ENCODE measurements at regions not wholly inside any gene's neighbourhood (a gene's known extent, or its start where the extent isn't known, plus 50 kb on each side); places are given as distances from the start of the nearest gene placed in this dataset.

DNA sequence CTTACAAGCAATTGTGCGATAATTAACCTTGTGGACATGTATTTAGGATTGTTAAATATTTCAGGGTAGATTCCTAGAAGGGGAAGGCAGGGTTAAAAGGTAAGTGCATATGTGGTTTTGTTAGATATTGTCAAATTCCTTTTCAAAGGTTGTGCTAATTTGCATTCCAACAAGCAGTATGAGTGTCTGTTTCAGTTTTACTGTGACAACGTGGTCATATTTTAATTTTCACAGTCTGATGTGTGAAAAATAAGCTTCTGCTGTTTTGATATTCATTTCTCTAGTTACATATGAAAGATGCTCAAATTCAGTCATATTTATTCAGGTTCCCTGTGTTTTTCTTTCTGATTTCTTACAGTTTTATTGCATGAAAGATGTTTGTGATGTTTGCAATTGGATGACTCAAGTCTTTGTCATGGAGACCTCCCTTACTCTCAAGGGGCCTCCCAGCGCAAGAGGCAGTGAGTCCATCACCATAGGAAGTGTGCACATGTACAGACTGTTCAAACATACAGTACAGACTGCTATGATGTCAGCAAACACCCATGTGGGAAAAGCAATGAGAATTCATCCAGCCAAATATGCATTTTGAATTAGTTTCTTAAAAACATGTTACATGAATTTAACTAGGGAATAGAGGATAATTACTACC, 310.8 kb downstream of the GALR1 start:
- DNase-seq (ENCODE audit: low read depth), result no peak
- TF ChIP-seq CTCF (IDR thresholded peaks at IDR 0.05; ENCODE audit: control insufficient read depth, insufficient read depth, low read depth, low read length, missing control alignments), result no peak
- H3K4me3 ChIP-seq (ENCODE audit: control insufficient read depth, low read depth, low read length), result no peak overlapping the region

- no peak for TF ChIP-seq CTCF (IDR thresholded peaks at IDR 0.05; ENCODE audit: control insufficient read depth, insufficient read depth, low read depth, low read length, missing control alignments)
These were observed 317.0 kb downstream of the GALR1 start for GRCh38 chr18:77566604-77567003.

DNA sequence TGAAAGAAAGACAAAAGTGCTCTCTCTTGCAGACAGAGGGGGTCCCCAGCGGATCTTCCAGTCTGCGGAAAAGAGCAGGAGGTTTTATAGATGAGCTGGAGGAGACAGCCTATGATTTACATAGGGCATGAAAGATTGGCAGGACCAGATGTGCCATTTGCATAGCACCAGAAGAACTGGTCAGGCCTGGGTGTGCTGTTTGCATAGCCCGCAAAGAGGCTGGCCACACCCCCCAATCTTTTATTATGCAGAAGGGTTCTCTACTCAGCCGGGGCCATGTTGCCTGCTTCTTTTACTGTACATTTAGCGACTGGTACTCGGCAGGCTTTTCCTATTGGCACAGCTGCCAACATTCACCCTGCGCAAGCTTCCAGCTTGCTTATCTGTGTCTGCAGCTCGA, 317.6 kb downstream of the GALR1 start:
- no peak for DNase-seq (ENCODE audit: low read depth)

More at GRCh38 chr18:77566604-77567003, 317.0 kb downstream of the GALR1 start:
- H3K4me3 ChIP-seq (ENCODE audit: control insufficient read depth, low read depth, low read length), result no peak overlapping the region
- DNase-seq (ENCODE audit: low read depth), result no peak

GRCh38 chr18:77571743-77572142, 322.1 kb downstream of the GALR1 start:
- no peak for TF ChIP-seq CTCF (IDR thresholded peaks at IDR 0.05; ENCODE audit: control insufficient read depth, insufficient read depth, low read depth, low read length, missing control alignments)
- no peak overlapping the region for H3K4me3 ChIP-seq (ENCODE audit: control insufficient read depth, low read depth, low read length)
- DNase-seq (ENCODE audit: low read depth), result no peak

More for the DNA sequence above, 317.6 kb downstream of the GALR1 start:
- no peak for TF ChIP-seq CTCF (IDR thresholded peaks at IDR 0.05; ENCODE audit: control insufficient read depth, insufficient read depth, low read depth, low read length, missing control alignments)
- no peak overlapping the region for H3K4me3 ChIP-seq (ENCODE audit: control insufficient read depth, low read depth, low read length)

GRCh38 chr18:77572537-77572936, 322.9 kb downstream of the GALR1 start:
- no peak for TF ChIP-seq CTCF (IDR thresholded peaks at IDR 0.05; ENCODE audit: control insufficient read depth, insufficient read depth, low read depth, low read length, missing control alignments)
- DNase-seq (ENCODE audit: low read depth), result no peak
- H3K4me3 ChIP-seq (ENCODE audit: control insufficient read depth, low read depth, low read length), result no peak overlapping the region

DNA sequence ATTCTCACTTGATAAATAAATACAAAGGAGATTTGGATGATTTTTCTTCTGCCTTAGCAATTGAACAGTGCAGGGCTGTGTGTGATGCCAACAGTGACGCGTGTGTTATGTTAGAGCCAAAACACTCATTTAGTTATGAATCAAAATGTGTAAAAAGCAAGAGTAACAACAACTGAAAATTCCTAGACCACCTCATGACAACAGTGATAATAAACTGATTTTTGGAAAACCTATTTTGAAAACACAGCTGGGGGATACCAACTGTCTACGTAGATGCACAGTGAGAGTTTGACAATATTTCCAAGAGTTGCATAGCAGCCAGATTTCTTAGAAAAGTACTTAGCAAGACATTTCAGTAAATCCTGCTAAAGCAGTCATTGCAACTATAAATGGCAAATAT, 323.9 kb downstream of the GALR1 start:
- TF ChIP-seq CTCF (IDR thresholded peaks at IDR 0.05; ENCODE audit: control insufficient read depth, insufficient read depth, low read depth, low read length, missing control alignments), result no peak
- H3K4me3 ChIP-seq (ENCODE audit: control insufficient read depth, low read depth, low read length), result no peak overlapping the region
- DNase-seq (ENCODE audit: low read depth), result no peak

Data from AG09309 (cell line).